Endometrial microvascular endothelial cells (primary cell): ENCODE measurements at regions not wholly inside any gene's neighbourhood (a gene's known extent, or its start where the extent isn't known, plus 50 kb on each side); places are given as distances from the start of the nearest gene placed in this dataset.

Source experiments
- in situ Hi-C: cut with HindIII; loops from 2 replicates; pipeline ENCODE4 v1.10.0; 2017; ENCODE audit warnings: low sequenced_read_pairs, low pct_unique_long_range_greater_than_20kb; ENCODE audit errors: inconsistent ontology term

DNA sequence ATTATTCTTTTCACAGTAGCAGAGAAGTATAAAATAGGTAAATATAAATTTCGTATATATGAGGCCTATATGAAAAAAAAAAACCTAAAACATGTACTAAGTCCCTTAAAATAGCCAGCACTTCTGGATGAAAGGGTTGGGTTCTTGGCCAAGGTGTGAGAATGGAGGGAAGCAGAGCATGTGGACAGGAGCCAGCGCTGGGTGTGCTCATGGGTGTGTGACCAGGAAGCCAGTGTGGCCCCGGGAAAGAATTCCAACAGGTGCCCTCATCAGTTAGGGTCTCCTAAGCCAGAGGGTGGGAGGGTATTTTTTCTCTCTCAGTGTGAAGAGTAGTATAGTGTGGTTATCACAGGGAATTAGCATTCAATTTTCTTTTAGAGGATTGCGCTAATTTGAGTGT is 401.9 kb upstream of the IGFBP3 start:
- in situ Hi-C loops, result no loop called here

DNA sequence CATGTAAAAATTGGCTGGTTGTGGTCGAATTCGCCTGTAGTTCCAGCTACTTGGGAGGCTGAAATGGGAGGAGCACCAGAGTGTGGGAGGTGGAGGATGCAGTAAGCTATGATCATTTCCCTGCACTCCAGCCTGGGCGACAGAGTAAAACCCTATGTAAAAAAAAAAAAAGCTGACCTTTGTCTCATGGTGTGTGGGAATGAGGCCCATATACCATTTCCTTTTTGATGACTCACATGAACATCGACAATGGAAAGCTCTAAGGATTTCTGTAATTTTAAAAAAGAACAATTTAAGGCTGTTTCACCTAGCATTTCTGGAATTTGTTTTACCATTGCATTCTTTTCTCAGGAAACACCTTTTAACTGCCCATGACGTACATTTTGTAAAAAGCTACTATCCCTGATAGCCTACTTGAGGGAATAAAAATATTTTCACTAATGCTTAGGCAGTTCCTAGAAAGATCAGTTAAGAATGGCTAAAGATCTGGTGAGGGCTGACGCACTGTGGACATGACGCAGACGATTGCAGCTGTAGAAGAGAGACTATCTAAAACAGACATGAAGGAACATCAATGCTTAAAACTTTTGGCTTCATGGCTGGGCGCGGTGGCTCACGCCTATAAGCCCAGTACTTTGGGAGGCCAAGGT is 400.6 kb upstream of the IGFBP3 start:
- in situ Hi-C loops, result no loop called here

DNA sequence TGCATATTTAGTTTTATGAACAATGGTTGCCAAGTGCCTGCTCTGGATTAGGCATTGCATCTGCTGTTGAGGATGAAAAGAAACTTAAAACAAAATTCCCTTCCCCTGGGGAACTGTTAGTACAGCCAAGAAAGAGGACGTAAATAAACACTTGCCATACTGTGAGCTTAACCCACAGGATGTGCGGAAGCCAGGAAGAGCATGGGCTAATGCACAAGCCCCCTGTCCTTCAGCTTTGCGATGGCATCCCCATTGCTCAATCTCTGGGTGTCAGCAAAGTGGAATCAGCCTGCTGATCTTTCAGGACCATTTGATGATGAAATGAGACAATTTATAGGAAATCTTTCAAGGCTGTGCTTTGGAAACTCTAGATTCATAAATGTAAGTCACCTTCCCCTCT is 399.9 kb upstream of the IGFBP3 start:
- in situ Hi-C loops, result no loop called here

- in situ Hi-C loops, result no loop called here
Observed at GRCh38 chr7:46319841-46320240, 398.8 kb upstream of the IGFBP3 start.

- in situ Hi-C loops, result no loop called here
Observed at GRCh38 chr7:46318276-46318675, 397.2 kb upstream of the IGFBP3 start.

- in situ Hi-C loops, result no loop called here
Observed at GRCh38 chr7:46317256-46317655, 396.2 kb upstream of the IGFBP3 start.

GRCh38 chr7:46315891-46316290 is 394.8 kb upstream of the IGFBP3 start:
- in situ Hi-C loops, result no loop called here

GRCh38 chr7:46301677-46302076 is 380.6 kb upstream of the IGFBP3 start:
- in situ Hi-C loops, result no loop called here

DNA sequence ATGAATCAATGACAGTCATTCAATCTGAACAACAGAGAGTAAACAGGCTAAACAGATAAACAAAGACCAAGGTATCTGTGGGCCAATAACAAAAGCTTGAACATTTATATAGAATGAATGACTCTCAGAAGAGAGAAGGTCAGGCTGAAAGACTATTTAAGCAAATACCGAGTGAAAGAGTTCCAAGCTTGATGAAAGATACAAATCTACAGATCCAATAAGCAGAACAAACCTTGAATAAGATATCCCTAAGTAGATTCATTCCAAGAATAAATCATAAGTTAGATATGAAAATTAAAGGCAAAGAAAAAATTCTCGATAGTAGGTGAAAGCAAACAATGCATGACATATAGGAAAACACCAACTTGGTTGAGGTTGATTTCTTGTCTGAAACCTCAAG is 376.4 kb upstream of the IGFBP3 start:
- in situ Hi-C loops, result no loop called here

- in situ Hi-C loops, result no loop called here
Observed at GRCh38 chr7:46296526-46296925, 375.5 kb upstream of the IGFBP3 start.

- in situ Hi-C loops, result no loop called here
Observed at GRCh38 chr7:46294381-46294780, 373.3 kb upstream of the IGFBP3 start.

- in situ Hi-C loops, result no loop called here
Observed at GRCh38 chr7:46292741-46293140, 371.7 kb upstream of the IGFBP3 start.

- in situ Hi-C loops, result no loop called here
Observed at GRCh38 chr7:46291601-46292150, 370.6 kb upstream of the IGFBP3 start.

DNA sequence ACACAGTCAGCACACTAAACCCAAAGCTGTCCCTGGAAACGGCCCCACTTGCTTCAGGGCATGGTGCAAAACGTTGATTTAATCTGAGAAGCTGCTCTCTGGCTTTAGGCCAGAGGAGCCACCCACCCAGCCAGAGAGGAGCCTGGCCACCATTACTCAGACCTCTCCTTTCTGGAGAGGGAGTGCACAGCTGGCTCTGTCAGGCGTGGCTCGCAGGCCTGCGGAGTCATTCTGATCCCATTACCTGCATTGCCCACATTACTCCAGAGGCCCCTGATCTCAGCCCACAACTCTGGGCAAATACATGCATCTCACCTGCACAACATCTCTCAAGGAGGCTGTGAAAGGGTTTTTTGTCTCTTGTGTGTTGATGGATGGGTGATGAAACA is 370.0 kb upstream of the IGFBP3 start:
- in situ Hi-C loops, result no loop called here

GRCh38 chr7:46290374-46291049 is 369.4 kb upstream of the IGFBP3 start:
- in situ Hi-C loops, result no loop called here

DNA sequence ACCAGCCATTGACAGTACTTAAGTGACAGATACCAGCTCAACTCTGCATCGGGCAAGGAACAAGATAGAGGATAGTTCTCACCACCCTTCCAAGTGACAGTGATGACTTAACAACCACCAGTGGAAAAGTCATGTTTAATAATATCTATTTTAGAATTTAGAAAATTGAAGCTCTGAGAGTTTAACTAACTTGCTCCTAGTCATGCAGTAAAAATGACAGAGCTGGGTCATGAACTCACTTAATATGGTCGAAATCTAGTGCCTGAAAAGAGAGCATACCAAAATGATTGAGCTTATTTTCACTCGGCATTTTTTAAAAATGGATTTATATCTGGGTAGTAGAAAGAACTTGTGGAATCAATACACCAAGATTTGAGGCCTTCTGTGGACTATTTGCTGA is 367.8 kb upstream of the IGFBP3 start:
- in situ Hi-C loops, result no loop called here

GRCh38 chr7:46288010-46288409 is 366.9 kb upstream of the IGFBP3 start:
- in situ Hi-C loops, result no loop called here

- in situ Hi-C loops, result no loop called here
Observed at GRCh38 chr7:46286957-46287356, 365.9 kb upstream of the IGFBP3 start.

DNA sequence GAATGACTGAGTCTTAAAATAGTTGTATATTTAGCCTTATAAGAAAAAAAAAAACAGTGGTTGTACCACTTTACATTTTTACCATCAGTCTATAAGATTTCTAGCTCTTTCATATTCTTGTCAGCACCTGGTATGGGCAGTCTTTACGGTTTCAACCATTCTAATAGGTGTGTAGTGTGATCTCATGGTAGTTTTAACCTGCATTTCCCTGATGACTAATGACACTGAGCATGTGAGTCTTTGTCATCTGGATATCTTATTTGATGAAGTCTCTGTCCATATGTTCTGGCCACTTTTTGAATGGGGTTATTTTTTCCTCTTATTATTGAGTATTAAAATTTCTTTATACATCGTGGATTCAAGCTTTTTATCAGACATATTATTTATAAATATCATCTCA is 365.3 kb upstream of the IGFBP3 start:
- in situ Hi-C loops, result no loop called here

DNA sequence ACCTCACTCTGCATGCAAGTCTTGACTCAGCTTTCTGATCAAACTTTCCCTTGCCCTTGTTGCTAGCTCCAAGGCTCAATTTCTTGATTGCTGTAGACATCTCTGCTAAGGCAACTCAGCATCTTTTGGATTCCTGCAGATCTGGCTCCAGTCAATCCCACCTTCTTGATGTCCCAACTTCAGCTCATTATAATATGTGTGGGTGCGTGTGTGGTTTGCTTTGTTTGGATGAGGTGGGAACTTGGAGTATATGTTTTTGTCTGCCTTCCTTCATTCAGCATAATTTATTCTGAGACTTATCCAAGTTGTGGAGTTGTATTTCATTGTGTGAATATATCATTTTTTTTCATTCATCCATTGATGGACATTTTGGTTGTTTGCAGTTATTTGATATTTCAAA is 364.8 kb upstream of the IGFBP3 start:
- in situ Hi-C loops, result no loop called here

DNA sequence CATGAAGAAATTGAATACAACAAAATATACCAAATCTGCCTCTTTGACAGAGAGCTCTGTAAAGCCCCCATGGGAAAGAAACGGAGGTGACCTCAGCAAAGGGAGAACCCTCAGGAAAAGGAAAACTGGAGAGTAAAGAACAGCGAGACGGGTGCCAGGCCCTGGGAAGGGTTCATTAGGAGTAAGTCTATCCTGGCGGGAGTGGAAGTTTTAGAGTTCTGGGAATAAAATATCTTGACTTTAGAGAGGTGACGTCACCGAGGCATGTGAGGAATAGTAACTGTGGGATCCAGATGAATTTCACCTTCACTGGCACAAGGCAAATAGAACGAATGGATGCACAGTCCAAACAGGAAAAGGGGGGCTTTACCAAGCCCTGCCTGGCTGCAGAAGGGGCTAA is 362.8 kb upstream of the IGFBP3 start:
- in situ Hi-C loops, result no loop called here
